CD4-positive, alpha-beta T cell treated with Interleukin-15 for 1 hour (primary cell): ENCODE measurements at regions not wholly inside any gene's neighbourhood (a gene's known extent, or its start where the extent isn't known, plus 50 kb on each side); places are given as distances from the start of the nearest gene placed in this dataset.
"Not testable (repeated sequence)": the region's sequence is repeated elsewhere in the genome, so short reads cannot be mapped to it uniquely, and the experiment has no call there.

Experiments
- DNase-seq: peaks from one replicate; pipeline ENCODE4 v3.0.0-alpha.2; 2020

DNA sequence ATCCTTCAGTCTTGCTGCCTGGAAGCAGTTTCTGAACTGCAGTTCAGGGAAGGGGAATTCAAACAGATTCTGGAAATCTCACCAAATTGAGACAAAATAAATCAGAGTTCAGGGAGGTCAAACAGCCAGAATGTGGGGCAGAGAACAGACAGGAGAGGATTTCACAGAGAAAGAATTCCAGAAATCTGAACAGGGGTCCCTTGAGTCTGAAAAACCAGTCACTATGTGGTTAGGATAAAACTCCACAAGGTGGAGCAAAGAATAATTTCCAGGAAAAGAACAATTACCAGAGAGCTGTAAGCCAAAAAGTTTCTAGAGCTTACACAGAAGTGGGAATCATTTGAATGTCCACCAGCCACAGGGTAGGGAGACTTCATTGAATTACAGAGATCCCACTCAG, 84.7 kb downstream of the URB2 start:
- no peak for DNase-seq

GRCh38 chr1:229714306-229714705, 88.3 kb downstream of the URB2 start:
- DNase-seq: no peak

DNA sequence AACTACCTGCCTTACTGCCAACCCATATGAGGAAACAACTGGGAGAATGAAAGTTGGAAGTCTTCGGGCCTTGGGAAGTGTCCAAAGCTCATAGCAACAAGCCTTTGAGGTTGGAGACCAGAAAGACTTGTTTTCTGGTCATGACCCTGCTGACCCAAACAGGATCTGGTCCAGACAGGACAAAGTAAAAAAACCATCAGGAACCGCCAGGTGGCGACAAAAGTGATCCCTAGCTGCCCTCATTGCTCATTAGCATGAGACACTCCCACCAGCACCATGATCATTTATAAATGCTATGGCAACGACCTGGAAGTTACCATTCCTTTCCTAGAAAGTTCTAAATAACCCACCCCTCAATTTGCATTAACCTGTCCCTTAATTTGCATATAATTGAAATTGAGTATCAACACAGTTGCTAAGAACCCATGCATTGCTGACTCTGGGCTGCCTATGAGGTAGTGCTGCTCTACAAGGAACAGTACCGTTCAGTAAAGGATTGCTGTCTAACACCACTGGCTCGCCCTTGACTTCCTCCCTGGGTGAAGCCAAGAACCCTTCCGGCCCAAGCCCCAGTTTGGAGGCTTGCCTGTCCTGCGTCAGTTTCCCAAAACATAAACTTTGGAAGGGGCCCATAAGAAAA, 89.0 kb downstream of the URB2 start:
- no peak for DNase-seq

DNA sequence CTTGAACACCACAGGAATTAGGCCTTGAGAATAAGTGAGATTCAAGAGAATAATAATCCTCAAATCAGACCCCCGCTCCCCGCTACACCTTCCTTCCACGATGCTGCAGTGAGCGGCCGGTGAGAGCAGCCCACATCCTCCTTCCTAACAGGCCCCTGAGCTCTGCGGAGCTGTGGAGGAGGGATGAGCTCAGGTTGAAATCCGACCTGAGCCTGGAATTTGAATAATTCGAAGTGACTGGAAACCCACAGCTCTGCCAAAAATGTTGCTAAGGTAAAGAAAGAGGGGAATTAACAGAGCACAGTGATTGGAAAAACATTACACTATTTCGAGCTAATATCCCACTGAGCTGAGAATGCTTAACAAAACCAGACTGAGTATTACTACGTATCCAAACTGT, 90.0 kb downstream of the URB2 start:
- no peak for DNase-seq

DNA sequence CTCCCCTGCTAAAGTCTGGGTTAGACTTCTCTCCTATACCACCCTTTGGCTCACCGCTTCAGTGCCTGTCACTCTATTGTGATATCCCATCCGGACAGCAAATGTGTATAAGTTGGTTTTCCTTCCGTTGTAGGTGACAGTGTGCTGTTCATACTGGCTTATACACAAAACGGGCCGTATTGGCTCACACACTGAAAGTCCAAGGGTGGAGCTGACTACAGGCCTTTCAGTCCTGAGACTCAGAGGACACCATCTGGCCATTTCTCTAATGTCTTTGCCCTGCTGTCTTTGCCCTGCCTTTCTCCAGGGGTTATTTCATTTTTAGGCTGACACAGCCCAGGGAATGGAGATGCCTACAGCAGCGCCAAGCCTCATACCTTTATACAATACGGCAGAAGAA, 90.7 kb downstream of the URB2 start:
- no peak for DNase-seq

DNA sequence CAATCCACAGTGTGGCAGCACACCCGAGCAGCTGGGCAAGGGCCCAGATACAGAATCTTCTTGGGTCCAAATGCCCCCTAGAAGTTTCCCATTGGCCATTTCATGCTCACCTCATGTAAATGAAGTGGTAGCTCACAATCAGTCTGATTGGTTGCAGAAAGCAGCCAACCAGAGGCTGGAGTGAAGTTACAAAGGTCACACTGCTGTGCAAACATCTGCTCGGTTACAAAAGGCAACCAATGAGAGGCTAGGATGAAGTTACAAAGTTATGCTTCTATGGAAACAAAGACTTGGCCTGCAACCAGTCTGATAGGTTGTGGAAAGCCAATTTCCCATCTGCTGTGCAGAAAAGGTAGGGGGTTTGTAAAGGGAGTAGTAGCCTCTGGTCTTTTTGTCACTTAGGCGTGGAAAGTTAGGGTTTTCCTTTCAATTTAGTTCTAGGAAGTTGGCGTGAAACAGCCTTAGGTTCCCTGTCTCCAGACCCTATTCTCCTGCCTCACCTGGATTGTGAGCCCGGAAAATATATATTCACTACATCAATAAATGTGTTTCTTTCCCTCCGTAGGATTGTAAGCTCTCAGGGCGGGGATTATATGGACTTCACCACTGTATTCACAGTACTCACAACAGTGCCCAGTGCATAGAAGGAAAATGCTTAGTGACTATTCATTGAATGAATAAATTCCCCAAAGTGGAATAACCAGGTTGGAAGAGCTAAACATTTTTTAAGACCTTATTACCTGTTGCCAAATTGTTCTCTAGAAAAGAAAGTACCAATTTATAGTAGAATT, 91.9 kb downstream of the URB2 start:
- DNase-seq: no peak

DNA sequence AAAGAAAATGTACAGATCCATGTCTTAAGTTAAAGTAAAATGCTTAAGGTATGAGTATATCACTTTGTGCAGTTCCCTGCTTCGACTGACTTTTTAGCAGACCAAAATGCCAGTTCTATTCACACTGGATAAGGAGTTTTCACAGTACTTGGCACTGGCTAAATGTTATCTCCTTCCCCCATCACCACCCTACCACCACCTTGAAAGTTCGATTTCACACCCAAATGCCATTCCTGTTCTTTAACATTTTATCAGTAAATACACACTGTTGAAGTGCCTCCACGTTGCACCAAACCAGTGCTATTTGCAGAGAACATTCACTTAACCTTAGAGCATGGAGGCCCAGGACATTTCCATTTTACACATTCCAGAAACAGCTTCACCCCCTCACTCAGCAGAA, 100.0 kb downstream of the URB2 start:
- no peak for DNase-seq

DNA sequence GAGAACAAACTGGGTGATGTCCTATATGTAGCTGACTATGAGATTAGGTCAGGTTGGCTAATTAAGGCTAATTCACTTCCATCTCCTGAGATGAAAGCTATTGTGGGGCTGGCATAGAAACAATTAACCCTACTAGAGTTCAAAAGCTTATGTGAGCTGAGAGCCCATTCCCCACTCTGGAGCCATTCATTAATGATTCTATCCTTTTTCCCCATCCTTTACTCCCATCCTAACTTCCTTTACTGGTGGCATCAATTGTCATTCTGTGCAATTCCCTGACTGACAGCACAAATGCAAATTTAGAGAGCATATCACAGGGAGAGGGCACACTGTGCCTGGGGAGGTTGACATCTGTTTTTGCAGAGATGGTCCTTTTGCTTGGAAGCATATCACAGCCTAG, 103.9 kb downstream of the URB2 start:
- DNase-seq: no peak

GRCh38 chr1:229730573-229730972, 104.5 kb downstream of the URB2 start:
- no peak for DNase-seq

- no peak for DNase-seq
These were observed 106.0 kb downstream of the URB2 start for GRCh38 chr1:229732061-229732460.

DNA sequence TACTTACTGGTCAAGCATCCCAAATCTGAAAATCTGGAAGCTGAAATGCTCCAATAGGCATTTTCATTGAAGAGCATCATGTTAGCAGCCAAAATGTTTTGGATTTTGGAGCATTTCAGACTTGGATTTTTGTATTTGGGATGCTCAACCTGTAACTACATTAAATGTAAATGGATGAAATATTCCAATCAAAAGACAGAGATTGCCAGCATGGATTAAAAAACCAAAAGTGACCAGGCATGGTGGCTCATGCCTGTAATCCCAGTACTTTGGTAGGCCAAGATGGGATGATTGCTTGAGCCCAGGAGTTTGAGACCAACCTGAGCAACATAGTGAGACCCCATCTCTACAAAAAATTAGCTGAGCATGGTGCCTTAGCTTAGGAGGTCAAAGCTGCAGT, 110.3 kb downstream of the URB2 start:
- no peak for DNase-seq

- not testable (repeated sequence) for DNase-seq
These were observed 116.6 kb downstream of the URB2 start for GRCh38 chr1:229742614-229743013.

- no peak for DNase-seq
These were observed 123.9 kb downstream of the URB2 start for GRCh38 chr1:229749992-229750391.

DNA sequence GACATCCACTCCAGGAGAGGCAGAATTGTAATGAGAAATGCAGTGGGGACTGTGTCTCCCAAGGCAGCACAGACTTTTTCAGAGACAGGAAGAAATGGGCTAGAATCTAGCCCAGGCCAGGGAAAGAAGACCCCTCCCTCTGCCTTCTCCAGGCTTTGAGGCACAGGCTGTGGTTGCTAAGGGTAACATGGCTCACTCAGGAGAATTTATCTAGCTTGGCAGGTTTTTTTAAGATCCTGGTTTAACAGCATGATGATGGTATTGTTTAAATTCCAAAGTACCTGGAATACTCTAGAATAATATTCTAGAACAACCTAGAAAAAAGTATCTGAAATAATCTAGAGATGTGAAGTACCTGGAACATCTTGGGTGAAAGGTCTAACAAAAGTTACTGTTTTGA, 125.6 kb downstream of the URB2 start:
- DNase-seq: no peak

DNA sequence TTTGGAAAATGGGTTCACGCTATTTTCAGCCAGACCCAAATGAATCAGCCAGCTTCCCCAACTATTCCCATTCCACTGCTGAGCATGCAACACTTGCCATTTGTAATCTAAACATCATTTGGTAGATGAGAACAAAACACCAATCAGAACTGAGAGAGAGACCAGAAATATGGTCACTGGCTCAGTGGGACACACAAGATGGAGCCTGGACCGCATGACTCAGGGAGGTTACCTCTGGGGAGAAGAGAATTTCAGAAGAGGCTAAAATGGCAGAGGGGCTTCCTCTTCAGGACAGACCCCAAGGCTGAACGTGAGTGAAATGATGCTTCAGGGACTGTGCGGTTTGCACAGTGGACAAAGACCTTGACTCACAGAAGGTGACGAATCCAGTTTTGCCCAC, 126.6 kb downstream of the URB2 start:
- DNase-seq: no peak

GRCh38 chr1:229753764-229754551, 127.9 kb downstream of the URB2 start:
- DNase-seq: no peak

DNA sequence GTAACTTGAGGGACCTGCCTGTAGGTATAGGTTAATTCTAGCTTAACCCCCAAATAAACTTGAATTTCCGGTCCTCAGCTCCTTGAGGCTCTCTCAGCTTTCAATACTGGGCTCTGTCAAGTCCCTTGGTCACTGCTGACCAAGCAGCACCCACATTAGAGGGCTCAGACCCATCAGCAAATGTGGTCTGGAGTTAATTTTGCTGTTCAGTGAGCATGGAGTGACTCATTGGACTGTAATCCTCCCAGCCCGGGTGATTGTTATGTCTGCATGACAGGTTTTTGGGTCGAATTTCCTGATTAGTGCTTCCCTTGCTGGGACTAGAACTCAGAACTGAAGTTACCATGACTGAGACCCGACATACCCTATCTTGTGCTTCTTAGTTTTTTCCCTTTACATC, 130.6 kb downstream of the URB2 start:
- no peak for DNase-seq

DNA sequence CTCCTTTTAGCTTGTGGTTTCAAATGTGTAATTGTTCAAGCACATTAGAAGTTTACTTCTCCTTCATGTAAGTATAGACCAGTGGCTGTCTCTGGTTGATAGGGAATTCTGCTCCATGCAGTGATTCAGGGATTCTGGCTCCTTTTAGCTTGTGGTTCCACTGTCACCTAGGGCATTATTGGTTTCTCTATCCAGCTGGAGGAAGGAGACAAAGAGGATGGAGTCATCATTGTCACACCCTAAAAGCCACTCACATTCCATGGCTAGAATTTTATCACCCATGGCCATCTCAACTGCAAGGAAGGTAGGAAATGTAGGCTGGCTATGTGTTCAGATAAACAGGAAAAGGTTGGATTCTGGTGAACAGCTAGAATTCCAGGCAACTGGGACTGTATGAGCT, 131.2 kb downstream of the URB2 start:
- no peak for DNase-seq

DNA sequence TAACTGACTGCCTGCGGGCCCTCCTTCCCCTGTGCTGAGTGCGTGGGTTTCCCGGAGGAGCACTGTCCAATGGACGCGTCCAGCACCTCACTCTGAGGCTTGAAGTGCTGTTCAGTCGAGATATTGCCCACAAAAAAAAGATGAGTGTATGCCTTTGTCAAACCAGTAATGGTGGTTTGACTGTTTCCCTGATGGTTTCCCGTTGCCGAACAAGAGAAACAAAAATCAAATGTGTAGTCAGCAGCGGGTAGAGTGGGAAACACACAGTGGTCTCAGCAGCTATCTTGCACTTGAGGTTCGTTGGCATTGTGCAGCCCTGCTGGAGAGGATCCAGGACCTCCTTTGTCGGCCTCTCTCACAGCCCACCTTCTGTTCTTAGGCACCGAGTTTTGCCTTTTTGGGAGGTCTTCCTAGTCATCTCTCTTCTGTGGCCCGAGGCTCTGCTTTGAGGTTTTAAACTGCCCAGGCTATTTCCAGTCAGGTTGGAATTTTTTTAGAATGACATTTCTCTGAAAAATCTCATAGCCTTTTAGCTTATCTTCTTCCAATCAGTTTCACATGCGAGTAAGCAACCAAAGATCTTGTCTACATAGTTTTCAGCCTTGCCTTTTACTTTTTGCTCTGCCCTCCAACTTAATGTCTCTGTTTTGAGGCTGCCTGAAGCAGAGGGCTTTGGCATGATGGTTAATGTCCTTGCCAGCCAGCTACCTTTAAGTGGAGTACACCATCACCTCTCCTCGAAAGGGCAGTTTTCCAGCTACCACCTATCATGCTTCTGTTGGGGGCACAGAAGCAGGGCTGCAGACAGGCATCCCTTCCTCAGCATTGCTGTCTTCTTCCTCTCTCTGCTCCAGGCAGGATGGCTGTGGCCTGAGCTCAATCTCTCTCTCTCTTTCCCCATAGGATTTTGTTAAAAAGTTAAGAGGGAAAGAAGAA, 132.3 kb downstream of the URB2 start:
- DNase-seq: no peak

GRCh38 chr1:229759037-229759435, 133.0 kb downstream of the URB2 start:
- no peak for DNase-seq

GRCh38 chr1:229759586-229759985, 133.5 kb downstream of the URB2 start:
- no peak for DNase-seq

- DNase-seq: no peak
These were observed 134.5 kb downstream of the URB2 start for GRCh38 chr1:229760478-229760996.

GRCh38 chr1:229762891-229763290, 136.8 kb downstream of the URB2 start:
- no peak for DNase-seq
